ENCODE measurements at regions not wholly inside any gene's neighbourhood (a gene's known extent, or its start where the extent isn't known, plus 50 kb on each side); places are given as distances from the start of the nearest gene placed in this dataset.

- Histone ChIP-seq H2AFZ (ENCODE audit: low read length, unreplicated experiment) (no peak overlapping the region), H3K36me3 (ENCODE audit: insufficient read depth, low read length) (no peaks in the 10 kb centered on the region), H3K79me2 (ENCODE audit: control insufficient read depth, insufficient read depth, low read length, unreplicated experiment) (no peaks in the 10 kb centered on the region), H3K27me3 (ENCODE audit: insufficient read depth, low read length) (no peaks in the 10 kb centered on the region), H3K4me3 (ENCODE audit: low read depth, low read length) (no peak overlapping the region), H3K4me1 (ENCODE audit: control insufficient read depth, insufficient read depth, low read length, unreplicated experiment) (no peaks in the 10 kb centered on the region), H3K27ac (ENCODE audit: low read depth, low read length) (no peak overlapping the region)
These were observed 103.0 kb upstream of the SNTG2 start for GRCh38 chr2:847669-848068.

DNA sequence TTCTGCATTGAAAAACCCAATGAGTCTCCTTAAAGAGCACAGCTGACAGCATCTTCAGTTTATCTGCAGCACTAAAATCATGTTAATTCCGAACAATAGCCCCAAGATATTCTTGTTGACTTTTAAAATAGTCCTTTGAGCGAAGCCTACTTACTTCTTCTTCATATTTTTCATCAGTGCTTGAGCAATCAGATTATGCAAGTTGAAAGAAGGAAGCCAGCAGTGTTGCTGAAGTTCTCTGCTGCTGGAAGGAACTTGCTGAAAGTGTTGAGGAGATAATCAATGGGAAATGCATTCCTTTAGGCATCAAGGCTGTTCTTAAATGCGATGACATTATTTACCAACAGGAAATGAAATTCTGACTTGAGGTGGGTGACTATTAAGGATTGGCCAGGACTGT is 105.9 kb upstream of the SNTG2 start:
- no peak overlapping the region for H3K27ac ChIP-seq (ENCODE audit: low read depth, low read length)
- H3K27me3 ChIP-seq (ENCODE audit: insufficient read depth, low read length) = no peaks in the 10 kb centered on the region
- H2AFZ ChIP-seq (ENCODE audit: low read length, unreplicated experiment) = no peak overlapping the region
- no peaks in the 10 kb centered on the region for H3K79me2 ChIP-seq (ENCODE audit: control insufficient read depth, insufficient read depth, low read length, unreplicated experiment)
- H3K4me1 ChIP-seq (ENCODE audit: control insufficient read depth, insufficient read depth, low read length, unreplicated experiment) = no peaks in the 10 kb centered on the region
- H3K36me3 ChIP-seq (ENCODE audit: insufficient read depth, low read length) = no peaks in the 10 kb centered on the region
- H3K4me3 ChIP-seq (ENCODE audit: low read depth, low read length) = no peak overlapping the region

GRCh38 chr2:842151-842803 is 108.4 kb upstream of the SNTG2 start:
- no peaks in the 10 kb centered on the region for H3K36me3 ChIP-seq (ENCODE audit: insufficient read depth, low read length)
- no peak overlapping the region for H3K27ac ChIP-seq (ENCODE audit: low read depth, low read length)
- H3K27me3 ChIP-seq (ENCODE audit: insufficient read depth, low read length) = no peaks in the 10 kb centered on the region
- H3K4me1 ChIP-seq (ENCODE audit: control insufficient read depth, insufficient read depth, low read length, unreplicated experiment) = no peaks in the 10 kb centered on the region
- no peak overlapping the region for H3K4me3 ChIP-seq (ENCODE audit: low read depth, low read length)
- no peaks in the 10 kb centered on the region for H3K79me2 ChIP-seq (ENCODE audit: control insufficient read depth, insufficient read depth, low read length, unreplicated experiment)
- no peak overlapping the region for H2AFZ ChIP-seq (ENCODE audit: low read length, unreplicated experiment)

DNA sequence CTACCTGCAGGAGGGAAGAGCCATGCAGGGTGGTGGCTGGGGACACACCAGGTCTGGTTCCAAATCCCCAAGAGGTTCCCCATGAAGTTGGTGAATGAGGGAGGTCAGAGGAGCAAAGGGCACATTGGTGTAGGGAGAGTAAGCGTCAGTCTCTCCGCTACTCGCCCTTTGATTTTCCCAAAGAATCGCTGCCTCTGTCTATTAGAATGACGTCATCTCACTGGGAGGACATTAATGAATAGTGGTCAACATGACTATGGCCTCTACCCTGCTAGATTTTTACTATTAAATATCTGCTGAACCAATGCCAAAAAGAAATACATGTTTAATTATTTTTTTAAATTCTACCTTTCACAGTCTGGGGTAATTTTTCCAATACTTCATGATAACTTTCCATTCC is 109.6 kb upstream of the SNTG2 start:
- Histone ChIP-seq H3K4me3 (ENCODE audit: low read depth, low read length) (no peak overlapping the region), H3K27ac (ENCODE audit: low read depth, low read length) (no peak overlapping the region), H3K27me3 (ENCODE audit: insufficient read depth, low read length) (no peaks in the 10 kb centered on the region), H3K4me1 (ENCODE audit: control insufficient read depth, insufficient read depth, low read length, unreplicated experiment) (no peaks in the 10 kb centered on the region), H3K79me2 (ENCODE audit: control insufficient read depth, insufficient read depth, low read length, unreplicated experiment) (no peaks in the 10 kb centered on the region), H2AFZ (ENCODE audit: low read length, unreplicated experiment) (no peak overlapping the region), H3K36me3 (ENCODE audit: insufficient read depth, low read length) (no peaks in the 10 kb centered on the region)

DNA sequence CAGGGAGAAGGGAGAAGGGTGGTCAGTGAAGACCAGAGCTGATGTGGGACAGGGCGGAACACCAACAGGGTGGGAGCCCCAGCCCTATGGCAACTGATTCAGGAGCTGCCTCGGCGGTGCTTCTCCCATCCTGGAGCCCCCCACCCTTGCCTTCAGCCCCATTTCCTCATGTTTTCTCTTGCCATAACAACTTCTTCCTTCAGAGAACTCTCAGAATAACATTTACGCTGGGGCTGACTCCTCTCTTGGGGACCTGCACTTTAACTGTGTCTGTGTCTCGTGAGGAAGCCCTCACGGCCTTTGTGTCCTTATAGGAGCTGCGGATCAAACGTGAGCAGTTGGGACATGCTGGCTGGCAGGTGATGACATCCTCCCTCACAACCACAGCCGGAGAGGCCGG is 116.4 kb upstream of the SNTG2 start:
- H3K36me3 ChIP-seq (ENCODE audit: insufficient read depth, low read length) = no peaks in the 10 kb centered on the region
- H3K4me3 ChIP-seq (ENCODE audit: low read depth, low read length) = no peak overlapping the region
- H2AFZ ChIP-seq (ENCODE audit: low read length, unreplicated experiment) = no peak overlapping the region
- H3K27me3 ChIP-seq (ENCODE audit: insufficient read depth, low read length) = no peaks in the 10 kb centered on the region
- H3K4me1 ChIP-seq (ENCODE audit: control insufficient read depth, insufficient read depth, low read length, unreplicated experiment) = no peaks in the 10 kb centered on the region
- no peaks in the 10 kb centered on the region for H3K79me2 ChIP-seq (ENCODE audit: control insufficient read depth, insufficient read depth, low read length, unreplicated experiment)
- H3K27ac ChIP-seq (ENCODE audit: low read depth, low read length) = no peak overlapping the region

DNA sequence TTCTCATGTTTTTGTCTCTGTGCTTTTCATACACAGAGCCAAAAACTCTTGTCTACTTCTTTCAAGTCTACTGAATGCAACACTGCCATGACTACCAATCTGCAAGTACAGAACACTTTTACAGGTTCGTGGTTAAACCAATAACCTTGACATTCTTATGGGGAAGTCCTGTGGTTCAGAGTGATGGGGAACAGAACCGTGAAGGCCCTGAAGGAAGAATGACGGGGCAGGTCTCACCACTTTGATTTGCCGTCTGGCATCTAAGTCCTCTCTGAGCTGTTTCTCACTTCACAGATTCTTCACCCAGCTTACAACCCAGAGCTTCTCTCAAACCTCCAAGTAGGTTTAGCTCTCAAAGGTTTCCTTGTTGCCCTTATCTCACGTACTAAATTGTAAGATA is 117.5 kb upstream of the SNTG2 start:
- no peaks in the 10 kb centered on the region for H3K4me1 ChIP-seq (ENCODE audit: control insufficient read depth, insufficient read depth, low read length, unreplicated experiment)
- H3K27ac ChIP-seq (ENCODE audit: low read depth, low read length) = no peak overlapping the region
- no peaks in the 10 kb centered on the region for H3K36me3 ChIP-seq (ENCODE audit: insufficient read depth, low read length)
- H3K27me3 ChIP-seq (ENCODE audit: insufficient read depth, low read length) = no peaks in the 10 kb centered on the region
- no peak overlapping the region for H3K4me3 ChIP-seq (ENCODE audit: low read depth, low read length)
- H2AFZ ChIP-seq (ENCODE audit: low read length, unreplicated experiment) = no peak overlapping the region
- no peaks in the 10 kb centered on the region for H3K79me2 ChIP-seq (ENCODE audit: control insufficient read depth, insufficient read depth, low read length, unreplicated experiment)

- no peak overlapping the region for H3K27ac ChIP-seq (ENCODE audit: low read depth, low read length)
- H3K4me1 ChIP-seq (ENCODE audit: control insufficient read depth, insufficient read depth, low read length, unreplicated experiment) = no peaks in the 10 kb centered on the region
- no peaks in the 10 kb centered on the region for H3K36me3 ChIP-seq (ENCODE audit: insufficient read depth, low read length)
- H2AFZ ChIP-seq (ENCODE audit: low read length, unreplicated experiment) = no peak overlapping the region
- H3K27me3 ChIP-seq (ENCODE audit: insufficient read depth, low read length) = no peaks in the 10 kb centered on the region
- no peaks in the 10 kb centered on the region for H3K79me2 ChIP-seq (ENCODE audit: control insufficient read depth, insufficient read depth, low read length, unreplicated experiment)
- H3K4me3 ChIP-seq (ENCODE audit: low read depth, low read length) = no peak overlapping the region
These were observed 118.0 kb upstream of the SNTG2 start for GRCh38 chr2:832635-833034.

GRCh38 chr2:831622-832021 is 119.0 kb upstream of the SNTG2 start:
- H3K4me3 ChIP-seq (ENCODE audit: low read depth, low read length) = no peak overlapping the region
- H3K4me1 ChIP-seq (ENCODE audit: control insufficient read depth, insufficient read depth, low read length, unreplicated experiment) = no peaks in the 10 kb centered on the region
- no peaks in the 10 kb centered on the region for H3K36me3 ChIP-seq (ENCODE audit: insufficient read depth, low read length)
- H3K27ac ChIP-seq (ENCODE audit: low read depth, low read length) = no peak overlapping the region
- H2AFZ ChIP-seq (ENCODE audit: low read length, unreplicated experiment) = no peak overlapping the region
- H3K79me2 ChIP-seq (ENCODE audit: control insufficient read depth, insufficient read depth, low read length, unreplicated experiment) = no peaks in the 10 kb centered on the region
- H3K27me3 ChIP-seq (ENCODE audit: insufficient read depth, low read length) = no peaks in the 10 kb centered on the region

GRCh38 chr2:831225-831536 is 119.5 kb upstream of the SNTG2 start:
- Histone ChIP-seq H2AFZ (ENCODE audit: low read length, unreplicated experiment) (no peak overlapping the region), H3K27me3 (ENCODE audit: insufficient read depth, low read length) (no peaks in the 10 kb centered on the region), H3K4me3 (ENCODE audit: low read depth, low read length) (no peak overlapping the region), H3K79me2 (ENCODE audit: control insufficient read depth, insufficient read depth, low read length, unreplicated experiment) (no peaks in the 10 kb centered on the region), H3K4me1 (ENCODE audit: control insufficient read depth, insufficient read depth, low read length, unreplicated experiment) (no peaks in the 10 kb centered on the region), H3K36me3 (ENCODE audit: insufficient read depth, low read length) (no peaks in the 10 kb centered on the region), H3K27ac (ENCODE audit: low read depth, low read length) (no peak overlapping the region)

DNA sequence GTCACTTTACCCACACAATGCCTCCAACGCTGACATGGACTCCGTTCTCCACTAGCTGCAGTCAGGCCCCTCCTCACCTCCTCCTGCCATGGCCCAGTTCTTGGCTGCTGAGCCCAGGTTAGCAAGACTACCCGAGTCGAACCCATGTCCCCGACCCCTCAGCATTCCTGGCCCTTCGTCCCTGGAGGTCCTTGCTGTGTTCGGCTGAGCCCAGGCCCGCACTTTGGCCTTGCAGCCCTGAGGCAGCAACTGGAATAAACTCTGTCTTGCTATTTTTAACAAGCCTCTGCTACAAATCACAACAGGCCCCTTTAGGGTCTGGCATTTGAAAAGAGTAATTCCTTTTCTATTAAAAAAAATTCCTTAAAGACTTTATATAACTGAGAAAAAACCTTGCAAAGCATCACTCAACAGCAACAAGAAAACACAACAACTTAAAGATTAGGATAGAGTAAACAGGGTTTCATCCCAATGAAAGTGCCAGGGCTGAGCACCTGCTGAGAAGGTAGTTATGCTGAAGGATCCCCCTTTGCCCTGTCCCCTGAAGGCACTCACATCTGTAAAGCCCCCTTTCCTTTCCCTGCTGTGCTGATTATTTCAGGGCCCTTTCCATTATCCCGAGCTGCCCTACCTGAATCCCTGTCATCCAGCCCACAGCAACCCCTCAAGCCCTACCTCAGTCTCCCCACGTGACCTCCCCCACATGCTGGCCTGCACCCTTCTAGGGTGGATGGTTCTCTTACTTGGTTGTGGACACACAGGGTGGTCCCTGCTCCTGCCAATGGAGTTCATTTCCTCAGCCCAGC is 120.0 kb upstream of the SNTG2 start:
- Histone ChIP-seq H2AFZ (ENCODE audit: low read length, unreplicated experiment) (no peak overlapping the region), H3K36me3 (ENCODE audit: insufficient read depth, low read length) (no peaks in the 10 kb centered on the region), H3K4me1 (ENCODE audit: control insufficient read depth, insufficient read depth, low read length, unreplicated experiment) (no peaks in the 10 kb centered on the region), H3K79me2 (ENCODE audit: control insufficient read depth, insufficient read depth, low read length, unreplicated experiment) (no peaks in the 10 kb centered on the region), H3K27me3 (ENCODE audit: insufficient read depth, low read length) (no peaks in the 10 kb centered on the region), H3K4me3 (ENCODE audit: low read depth, low read length) (no peak overlapping the region), H3K27ac (ENCODE audit: low read depth, low read length) (no peak overlapping the region)

DNA sequence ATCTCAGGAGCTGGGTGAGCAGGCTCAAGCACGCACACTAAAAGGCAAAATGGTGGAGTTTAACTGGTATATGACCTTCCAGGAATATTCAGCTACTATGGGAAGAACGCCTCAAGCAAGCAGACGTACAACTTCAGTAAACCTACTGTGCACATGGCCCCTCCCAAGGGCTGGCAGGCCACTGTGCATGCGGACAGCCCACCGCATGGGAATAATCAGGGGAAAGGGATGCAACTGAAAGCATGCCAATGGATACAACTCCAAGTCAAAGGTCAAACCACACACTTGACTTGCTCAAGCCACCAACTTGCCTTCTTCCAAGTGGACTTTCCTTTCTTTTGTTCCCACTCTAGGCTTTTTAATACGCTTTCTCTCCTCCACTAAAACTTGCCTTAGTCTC is 121.6 kb upstream of the SNTG2 start:
- Histone ChIP-seq H3K27ac (ENCODE audit: low read depth, low read length) (no peak overlapping the region), H3K4me1 (ENCODE audit: control insufficient read depth, insufficient read depth, low read length, unreplicated experiment) (no peaks in the 10 kb centered on the region)

More for the DNA sequence above, 121.6 kb upstream of the SNTG2 start:
- Histone ChIP-seq H3K36me3 (ENCODE audit: insufficient read depth, low read length) (no peaks in the 10 kb centered on the region), H3K4me3 (ENCODE audit: low read depth, low read length) (no peak overlapping the region), H2AFZ (ENCODE audit: low read length, unreplicated experiment) (no peak overlapping the region), H3K79me2 (ENCODE audit: control insufficient read depth, insufficient read depth, low read length, unreplicated experiment) (no peaks in the 10 kb centered on the region), H3K27me3 (ENCODE audit: insufficient read depth, low read length) (no peaks in the 10 kb centered on the region)

Data from ACC112 (cell line).